Smooth muscle cell (in vitro differentiated cells): ENCODE measurements at regions not wholly inside any gene's neighbourhood (a gene's known extent, or its start where the extent isn't known, plus 50 kb on each side); places are given as distances from the start of the nearest gene placed in this dataset.
"Not testable (repeated sequence)": the region's sequence is repeated elsewhere in the genome, so short reads cannot be mapped to it uniquely, and the experiment has no call there.

Experiments used
- DNase-seq: peaks from one replicate; lab custom pipeline; 2025; ENCODE audit not compliant: unreplicated experiment; lab: John Stamatoyannopoulos, UW
- H2AFZ ChIP-seq: fragments of 200-600 bp; sonication (generic); 2 replicates; pipeline ENCODE4 v1.6.0; 2016; ENCODE audit warnings: antibody characterized with exemption, low read depth, mild to moderate bottlenecking
- H3F3A ChIP-seq: fragments of 200-600 bp; sonication (generic); 2 replicates; pipeline ENCODE4 v1.6.0; 2017; ENCODE audit warnings: antibody characterized with exemption, low read depth
- H3K27ac ChIP-seq: fragments of 200-600 bp; sonication (generic); 2 replicates; pipeline ENCODE4 v1.5.1; 2016; ENCODE audit warnings: low read depth, mild to moderate bottlenecking
- H3K27me3 ChIP-seq: fragments of 200-600 bp; sonication (generic); 2 replicates; pipeline ENCODE4 v1.6.1; 2016; ENCODE audit warnings: low read depth, mild to moderate bottlenecking
- H3K36me3 ChIP-seq: fragments of 200-600 bp; sonication (generic); 2 replicates; pipeline ENCODE4 v1.5.1; 2016; ENCODE audit warnings: low read depth
- H3K4me1 ChIP-seq: fragments of 200-600 bp; sonication (generic); 2 replicates; pipeline ENCODE4 v1.5.1; 2016; ENCODE audit warnings: low read depth
- H3K4me2 ChIP-seq: fragments of 200-600 bp; sonication (generic); 2 replicates; pipeline ENCODE4 v1.6.0; 2016; ENCODE audit warnings: mild to moderate bottlenecking
- H3K4me3 ChIP-seq: fragments of 200-600 bp; sonication (generic); 2 replicates; pipeline ENCODE4 v1.5.1; 2016; ENCODE audit warnings: mild to moderate bottlenecking
- H3K79me2 ChIP-seq: fragments of 200-600 bp; sonication (generic); 2 replicates; pipeline ENCODE4 v1.6.0; 2016; ENCODE audit warnings: low read depth, mild to moderate bottlenecking
- H3K9ac ChIP-seq: fragments of 200-600 bp; sonication (generic); 2 replicates; pipeline ENCODE4 v1.6.0; 2016; ENCODE audit warnings: low read depth
- H3K9me3 ChIP-seq: fragments of 200-600 bp; sonication (generic); replicated peaks from 2 replicates; pipeline ENCODE4 v1.5.1; 2016; ENCODE audit warnings: low read depth
- H4K20me1 ChIP-seq: fragments of 200-600 bp; sonication (generic); 2 replicates; pipeline ENCODE4 v1.6.0; 2016; ENCODE audit warnings: low read depth
- CTCF ChIP-seq: fragments of 200-600 bp; sonication (generic); IDR thresholded peaks from 2 replicates; pipeline ENCODE4 v1.5.1; 2017; ENCODE audit warnings: borderline replicate concordance, mild to moderate bottlenecking, antibody characterized with exemption; ENCODE audit not compliant: insufficient read depth, poor library complexity, severe bottlenecking
- WGBS: methylation state at CpG from one replicate; pipeline ENCODE4 v1.1.7; 2016; ENCODE audit warnings: low lambda C conversion rate; 5-methylcytosine and 5-hydroxymethylcytosine counted together

GRCh38 chrX:56462389-56462788 is 101.0 kb upstream of the UBQLN2 start:
- DNase-seq, result no peak
- Histone ChIP-seq H3K4me3 (no peak overlapping the region), H4K20me1 (no peaks in the 10 kb centered on the region), H3K79me2 (no peaks in the 10 kb centered on the region), H3K9me3 (peaks cover 4% of the 10 kb centered on the region), H3K9ac (no peak overlapping the region), H3K4me1 (no peaks in the 10 kb centered on the region), H2AFZ (no peak overlapping the region), H3K4me2 (no peak overlapping the region), H3F3A (no peaks in the 10 kb centered on the region), H3K36me3 (no peaks in the 10 kb centered on the region), H3K27ac (no peak overlapping the region), H3K27me3 (no peaks in the 10 kb centered on the region)
- TF ChIP-seq CTCF, result no peak

DNA sequence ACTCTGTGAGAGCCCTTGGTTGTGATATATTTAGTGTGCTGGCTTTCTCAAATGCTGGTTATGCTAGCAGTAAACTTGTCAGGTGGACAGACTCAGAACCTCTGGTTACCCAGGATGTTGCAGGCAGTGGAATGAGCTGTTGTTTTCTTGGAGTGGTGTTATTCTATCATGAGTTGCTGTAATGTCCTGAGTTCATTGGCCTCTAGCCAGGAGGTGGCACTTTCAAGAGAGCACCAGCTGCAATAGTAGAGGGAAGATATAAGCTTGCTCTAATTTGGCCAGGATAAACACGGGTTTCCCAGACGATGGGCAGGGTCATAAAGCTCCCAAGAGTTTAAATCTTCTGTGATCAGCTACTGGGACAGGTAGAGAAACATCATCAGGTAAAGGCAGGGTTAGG is 95.0 kb upstream of the UBQLN2 start:
- Histone ChIP-seq H4K20me1 (no peaks in the 10 kb centered on the region), H3K36me3 (no peaks in the 10 kb centered on the region), H3K4me1 (no peaks in the 10 kb centered on the region), H3K27me3 (no peaks in the 10 kb centered on the region), H3K79me2 (no peaks in the 10 kb centered on the region), H3K9me3 (no peaks in the 10 kb centered on the region), H3K4me2 (no peak overlapping the region), H3K9ac (no peak overlapping the region), H2AFZ (no peak overlapping the region), H3K4me3 (no peak overlapping the region), H3F3A (no peaks in the 10 kb centered on the region), H3K27ac (no peak overlapping the region)
- 77% methylated on average over 2 of the region's 2 CpGs for WGBS
- no peak for TF ChIP-seq CTCF
- no peak for DNase-seq

DNA sequence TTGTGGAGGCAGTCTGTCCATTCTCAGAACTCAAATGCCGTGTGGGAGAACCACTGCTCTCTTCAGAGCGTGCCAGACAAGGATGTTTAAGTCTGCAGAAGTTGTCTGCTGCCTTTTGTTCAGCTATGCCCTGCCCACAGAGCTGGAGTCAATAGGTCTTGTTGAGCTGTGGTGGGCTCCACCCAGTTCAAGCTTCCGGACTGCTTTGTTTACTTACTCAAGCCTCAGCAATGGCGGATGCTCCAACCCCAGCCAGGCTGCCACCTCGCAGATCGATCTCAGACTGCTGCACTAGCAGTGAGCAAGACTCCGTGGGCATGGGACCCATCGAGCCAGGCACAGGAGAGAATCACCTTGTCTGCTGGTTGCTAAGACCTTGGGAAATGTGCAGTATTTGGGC is 68.5 kb upstream of the UBQLN2 start:
- not testable (repeated sequence) for H3K27me3 ChIP-seq, H3K9me3 ChIP-seq, H3F3A ChIP-seq, H4K20me1 ChIP-seq, H3K4me1 ChIP-seq, H3K79me2 ChIP-seq, H3K4me2 ChIP-seq, H3K36me3 ChIP-seq, H3K27ac ChIP-seq, H3K4me3 ChIP-seq, H2AFZ ChIP-seq, DNase-seq, H3K9ac ChIP-seq
- WGBS, result 90% methylated on average over 8 of the region's 8 CpGs

DNA sequence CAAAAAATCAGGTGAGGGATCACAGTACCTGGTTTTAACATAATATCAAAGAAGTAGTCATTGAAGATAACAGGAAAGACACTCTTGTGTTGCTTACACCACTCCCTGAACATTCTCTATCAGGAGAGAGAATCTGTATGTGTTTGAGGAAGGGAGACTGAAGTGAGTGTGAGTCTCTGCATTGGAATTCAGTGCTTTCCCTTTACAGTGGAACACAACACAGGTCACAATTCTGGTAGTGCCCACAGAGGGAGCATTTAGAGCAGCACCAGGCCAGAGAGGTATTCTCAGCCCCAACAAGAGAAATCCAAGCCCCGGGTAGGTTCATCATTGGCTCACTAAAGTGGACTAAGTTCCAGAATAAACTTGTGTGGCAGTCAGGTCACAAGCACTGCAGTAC is 64.7 kb upstream of the UBQLN2 start:
- H3F3A ChIP-seq, result no peaks in the 10 kb centered on the region
- no peaks in the 10 kb centered on the region for H3K4me1 ChIP-seq
- H4K20me1 ChIP-seq, result no peaks in the 10 kb centered on the region
- 77% methylated on average over 1 of the region's 1 CpG for WGBS
- H3K4me3 ChIP-seq, result no peak overlapping the region
- H3K9me3 ChIP-seq, result no peaks in the 10 kb centered on the region
- H3K27me3 ChIP-seq, result no peaks in the 10 kb centered on the region
- no peak overlapping the region for H2AFZ ChIP-seq
- TF ChIP-seq CTCF, result no peak
- no peak for DNase-seq
- H3K27ac ChIP-seq, result no peak overlapping the region
- no peak overlapping the region for H3K9ac ChIP-seq
- no peak overlapping the region for H3K4me2 ChIP-seq
- H3K36me3 ChIP-seq, result no peaks in the 10 kb centered on the region
- H3K79me2 ChIP-seq, result no peaks in the 10 kb centered on the region
